K562 (cell line): ENCODE measurements at regions not wholly inside any gene's neighbourhood (a gene's known extent, or its start where the extent isn't known, plus 50 kb on each side); places are given as distances from the start of the nearest gene placed in this dataset.

Experiments used
- ATAC-seq: fragments of 200-7000 bp; cut with Tn5 transposase; 3 replicates; pipeline ENCODE4 v1.9.1; 2020; ENCODE audit warnings: moderate library complexity
- BruUV-seq: library from RNA; stranded (reverse); fragments of 400-500 nt; replicated peaks from 2 replicates; lab custom pipeline; 2021; lab: Mats Ljungman, UMichigan
- CTCF ChIA-PET: fragments of 300-600 bp; formaldehyde crosslinking; extraction: SDS; loops from one replicate; lab custom pipeline; 2021; ENCODE audit warnings: low intra/inter-chr PET ratio; lab: Yijun Ruan, JAX
- POLR2A ChIA-PET: fragments of 300-600, 350-650 bp; sonication (Branson Sonifier 250); formaldehyde crosslinking; extraction: SDS; loops from one replicate; lab custom pipeline; 2021; ENCODE audit warnings: antibody characterized with exemption, inconsistent platforms; lab: Yijun Ruan, JAX
- DNase-seq, 4 experiments: peaks; one replicate each; pipeline versions ENCODE4 v3.0.0 to v3.0.0-alpha.2; 2011 to 2018; ENCODE audit warnings: low spot score in 3 of 4, mixed read lengths in 3 of 4; ENCODE audit errors: extremely low read depth in 1 of 4
- FAIRE-seq: peaks from 2 replicates; lab custom pipeline; 2011; peaks lifted over from hg19 to GRCh38; lab: Jason Lieb, UNC
- H2AFZ ChIP-seq: 2 replicates; pipeline ENCODE4 v1.6.0; 2011; ENCODE audit warnings: low read depth, low read length, control low read depth, inconsistent platforms
- H3K27ac ChIP-seq: fragments of 200-600 bp; 3 replicates; pipeline ENCODE4 v1.8.0; 2011; ENCODE audit warnings: low read depth, mild to moderate bottlenecking, control low read depth, inconsistent platforms, low read length, moderate library complexity, mixed read lengths; ENCODE audit errors: extremely low read depth
- H3K27me3 ChIP-seq, 2 experiments: fragments of 300-600 bp in 1 of 2; 2 replicates in 1 of 2; 3 replicates in 1 of 2; pipeline versions ENCODE4 v1.6.0 to v1.8.0; 2011; ENCODE audit warnings: inconsistent platforms in 2 of 2, low read length in 2 of 2, mild to moderate bottlenecking in 1 of 2, mixed read lengths in 1 of 2, moderate library complexity in 1 of 2; ENCODE audit not compliant: control insufficient read depth in 2 of 2, insufficient read depth in 2 of 2
- H3K36me3 ChIP-seq: fragments of 300-600 bp; 3 replicates; pipeline ENCODE4 v1.8.0; 2011; ENCODE audit warnings: mild to moderate bottlenecking, low read length, inconsistent platforms; ENCODE audit not compliant: control insufficient read depth, insufficient read depth
- H3K4me1 ChIP-seq, 2 experiments: fragments of 200-600 bp in 1 of 2; replicated peaks in 1 of 2; 2 replicates in 1 of 2; 3 replicates in 1 of 2; pipeline versions ENCODE4 v1.5.1 to v1.8.0; 2011; ENCODE audit warnings: inconsistent platforms in 2 of 2, low read length in 2 of 2, mild to moderate bottlenecking in 1 of 2, mixed read lengths in 1 of 2, moderate library complexity in 1 of 2; ENCODE audit not compliant: control insufficient read depth in 2 of 2, insufficient read depth in 2 of 2
- H3K4me2 ChIP-seq: 2 replicates; pipeline ENCODE4 v1.6.1; 2011; ENCODE audit warnings: low read length, control low read depth, inconsistent platforms, mixed read lengths; ENCODE audit not compliant: insufficient read depth
- H3K4me3 ChIP-seq: fragments of 200-600 bp; sonication (generic), shearing (Covaris generic); 2 replicates; pipeline ENCODE4 v1.5.1; 2016; ENCODE audit warnings: control low read depth, inconsistent platforms
- H3K79me2 ChIP-seq: fragments of 200-600 bp; 3 replicates; pipeline ENCODE4 v1.8.0; 2011; ENCODE audit warnings: low read length, inconsistent platforms; ENCODE audit not compliant: control insufficient read depth, insufficient read depth
- H3K9ac ChIP-seq, 2 experiments: 2 replicates each; pipeline versions ENCODE4 v1.6.0 to v1.6.1; 2011; ENCODE audit warnings: low read depth in 2 of 2, low read length in 2 of 2, control low read depth in 1 of 2, inconsistent platforms in 1 of 2, mild to moderate bottlenecking in 1 of 2, mixed read lengths in 1 of 2; ENCODE audit not compliant: insufficient read depth in 1 of 2
- H3K9me1 ChIP-seq: one replicate; pipeline ENCODE4 v1.6.0; 2011; ENCODE audit warnings: inconsistent platforms, mild to moderate bottlenecking, low read length, moderate library complexity; ENCODE audit not compliant: control insufficient read depth, insufficient read depth
- H3K9me3 ChIP-seq: replicated peaks from 2 replicates; pipeline ENCODE4 v1.5.1; 2011; ENCODE audit warnings: low read depth, low read length, inconsistent platforms; ENCODE audit not compliant: control insufficient read depth, insufficient read depth
- H4K20me1 ChIP-seq: replicated peaks from 2 replicates; pipeline ENCODE4 v1.6.1; 2011; ENCODE audit warnings: low read length, inconsistent platforms, mixed read lengths; ENCODE audit not compliant: control insufficient read depth, insufficient read depth
- CHD1 ChIP-seq: fragments of 200-600 bp; sonication (generic); IDR thresholded peaks from one replicate; pipeline ENCODE4 v1.6.1; 2012; ENCODE audit warnings: mild to moderate bottlenecking, moderate library complexity, low read length, inconsistent platforms
- DLX4 ChIP-seq: fragments of 250-450 bp; sonication (Bioruptor Pico); IDR thresholded peaks from 2 replicates; pipeline ENCODE4 v1.6.1; 2021; ENCODE audit warnings: mild to moderate bottlenecking
- DNMT1 ChIP-seq: fragments of 450-650 bp; IDR thresholded peaks from 2 replicates; pipeline ENCODE4 v1.6.1; 2016; ENCODE audit warnings: antibody characterized with exemption, mild to moderate bottlenecking
- ETV6 ChIP-seq, 3 experiments: fragments of 150-350 bp in 1 of 3; sonication (generic) in 1 of 3; formaldehyde crosslinking in 1 of 3; IDR thresholded peaks; 2 replicates each; pipeline versions ENCODE4 v1.6.1 to v1.8.0; 2014 to 2022; ENCODE audit warnings: borderline replicate concordance in 2 of 3, low read depth in 2 of 3, antibody characterized with exemption in 1 of 3, low read length in 1 of 3, mild to moderate bottlenecking in 1 of 3, missing genetic modification reagents in 1 of 3
- GATA2 ChIP-seq: sonication (generic); formaldehyde crosslinking; IDR thresholded peaks from 2 replicates; pipeline ENCODE4 v1.4.0; 2020; ENCODE audit warnings: mild to moderate bottlenecking, missing genetic modification reagents
- KLF10 ChIP-seq: fragments of 250-450 bp; sonication (Bioruptor Pico); IDR thresholded peaks from 2 replicates; pipeline ENCODE4 v1.6.1; 2021; ENCODE audit warnings: matching md5 sums
- NCOR1 ChIP-seq: fragments of 450-650 bp; IDR thresholded peaks from 2 replicates; pipeline ENCODE4 v1.6.1; 2016; ENCODE audit warnings: mild to moderate bottlenecking, moderate library complexity
- XRCC3 ChIP-seq: fragments of 450-650 bp; IDR thresholded peaks from 2 replicates; pipeline ENCODE4 v1.6.1; 2017; ENCODE audit warnings: mild to moderate bottlenecking, moderate library complexity
- ZHX1 ChIP-seq: fragments of 150-350 bp; conservative IDR thresholded peaks from 2 replicates; pipeline ENCODE4 v1.6.1; 2014; ENCODE audit warnings: low read length
- ZNF217 ChIP-seq: sonication (generic); formaldehyde crosslinking; IDR thresholded peaks from 2 replicates; pipeline ENCODE4 v1.8.0; 2022; ENCODE audit warnings: mild to moderate bottlenecking, missing genetic modification reagents
- ZNF324 ChIP-seq: fragments of 250-450 bp; sonication (Bioruptor Pico); IDR thresholded peaks from 2 replicates; pipeline ENCODE4 v1.4.0; 2020; ENCODE audit warnings: mild to moderate bottlenecking
- ZNF639 ChIP-seq, 2 experiments: fragments of 200-800 bp in 1 of 2; sonication (Bioruptor generic) in 1 of 2; sonication (generic) in 1 of 2; formaldehyde crosslinking in 1 of 2; IDR thresholded peaks in 1 of 2; conservative IDR thresholded peaks in 1 of 2; 2 replicates each; pipeline versions ENCODE4 v1.5.0 to v1.6.1; 2016 to 2020; ENCODE audit warnings: missing compliant biosample characterization in 1 of 2, missing genetic modification characterization in 1 of 2, missing genetic modification reagents in 1 of 2
- WGBS: fragments of 100-300 bp; shearing (Covaris generic); methylation state at CpG from one replicate; pipeline ENCODE4 v1.1.6; 2016; ENCODE audit warnings: low coverage, mixed read lengths; ENCODE audit not compliant: insufficient coverage; ENCODE audit errors: missing lambda C conversion rate; 5-methylcytosine and 5-hydroxymethylcytosine counted together
- in situ Hi-C: fragments of 300-500 bp; cut with MboI; formaldehyde crosslinking; loops from 4 replicates; pipeline ENCODE4 v1.15.0; 2018; ENCODE audit warnings: inconsistent platforms, mixed read lengths
- intact Hi-C: fragments of 100-400 bp; cut with micrococcal nuclease; formaldehyde crosslinking; loops from 2 replicates; pipeline ENCODE4 v1.14.2; 2022

GRCh38 chr18:29084120-29084519, 907.2 kb upstream of the CDH2 start:
- Histone ChIP-seq H3K9me1 (no peaks in the 10 kb centered on the region), H3K9me3 (no peaks in the 10 kb centered on the region), H3K27ac (no peak overlapping the region), H3K4me3 (no peak overlapping the region), H3K4me2 (no peak overlapping the region), H3K79me2 (no peaks in the 10 kb centered on the region), H2AFZ (no peak overlapping the region), H3K4me1 (no peaks in the 10 kb centered on the region), H3K9ac (no peak overlapping the region), H3K36me3 (no peaks in the 10 kb centered on the region), H3K27me3 (no peaks in the 10 kb centered on the region), H4K20me1 (no peaks in the 10 kb centered on the region)
- ATAC-seq (no peak), DNase-seq (no peak), FAIRE-seq (no peak)
- intact Hi-C loops: loop anchor here (5.0 kb wide), 1 partner anchor 483 kb away; no protein-coding TSS in a partner anchor
- POLR2A ChIA-PET: no interaction called here
- in situ Hi-C loops: no loop called here
- CTCF ChIA-PET: no interaction called here
- TF ChIP-seq GATA2 (CRISPR knock-in tag) (no peak), DNMT1 (no peak)
- BruUV-seq: no TSS peak

- no peaks in the 10 kb centered on the region for H3K27me3 ChIP-seq
- no peaks in the 10 kb centered on the region for H3K4me1 ChIP-seq
- H4K20me1 ChIP-seq: no peaks in the 10 kb centered on the region
- no peak overlapping the region for H3K4me3 ChIP-seq
- BruUV-seq: no TSS peak
- FAIRE-seq: no peak
- H3K27ac ChIP-seq: no peak overlapping the region
- no peak overlapping the region for H3K9ac ChIP-seq
- WGBS: 3% methylated on average over 4 of the region's 4 CpGs
- H2AFZ ChIP-seq: no peak overlapping the region
- H3K9me1 ChIP-seq: no peaks in the 10 kb centered on the region
- DNase-seq: no peak
- intact Hi-C loops (loop anchor here (5.0 kb wide), 1 partner anchor 484 kb away; no protein-coding TSS in a partner anchor), in situ Hi-C loops (no loop called here)
- POLR2A ChIA-PET: no interaction called here
- no peak for ATAC-seq
- no peaks in the 10 kb centered on the region for H3K36me3 ChIP-seq
- no peaks in the 10 kb centered on the region for H3K9me3 ChIP-seq
- no peaks in the 10 kb centered on the region for H3K79me2 ChIP-seq
- H3K4me2 ChIP-seq: no peak overlapping the region
- CTCF ChIA-PET: no interaction called here
- TF ChIP-seq NCOR1 (no peak), ZNF217 (CRISPR knock-in tag) (no peak), ZNF324 (CRISPR knock-in tag) (no peak), XRCC3 (no peak), DLX4 (CRISPR knock-in tag) (no peak), CHD1 (no peak), ZHX1 (no peak), ETV6 (IDR thresholded peaks at IDR 0.05; ENCODE audit: borderline replicate concordance in 1 of 2, low read depth in 2 of 2, low read length in 1 of 2) (no peak), ETV6 (CRISPR knock-in tag; IDR thresholded peaks at IDR 0.05; ENCODE audit: borderline replicate concordance) (no peak), KLF10 (CRISPR knock-in tag) (no peak), ZNF639 (CRISPR knock-in tag; conservative IDR thresholded peaks at IDR 0.05 in 1 of 2, IDR thresholded peaks at IDR 0.05 in 1 of 2) (no peak)
Observed at GRCh38 chr18:29083545-29083944, 906.6 kb upstream of the CDH2 start.
